ENCODE measurements at regions not wholly inside any gene's neighbourhood (a gene's known extent, or its start where the extent isn't known, plus 50 kb on each side); places are given as distances from the start of the nearest gene placed in this dataset.

DNA sequence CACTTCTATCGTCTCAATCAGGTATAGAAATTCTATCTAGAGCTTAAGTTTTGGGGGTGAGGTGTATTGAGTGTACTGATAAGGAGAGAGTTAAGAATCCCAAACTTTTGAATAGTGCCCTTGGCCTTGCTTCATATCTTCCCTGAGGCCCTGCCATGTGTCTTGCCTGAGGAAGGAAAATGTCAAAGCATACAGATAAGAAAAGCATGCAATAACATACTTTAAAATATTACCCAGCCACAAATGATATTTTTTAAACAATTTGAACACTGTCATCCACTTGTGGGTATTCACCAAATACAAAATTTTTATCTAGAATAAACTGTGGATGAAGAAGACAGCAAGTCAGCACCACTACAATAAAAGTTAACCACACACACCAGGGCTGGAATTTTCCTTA, 631.0 kb upstream of the ALCAM start:
- H4K5ac ChIP-seq (ENCODE audit: insufficient read length, low read depth, low read length): no peak overlapping the region
- H2BK20ac ChIP-seq (ENCODE audit: low read length): no peak overlapping the region
- H3K18ac ChIP-seq (ENCODE audit: extremely low read depth, low read length): no peak overlapping the region
- no peak overlapping the region for H3K56ac ChIP-seq (replicated peaks; ENCODE audit: insufficient read length, low read depth, low read length)
- H2BK12ac ChIP-seq (ENCODE audit: low read depth, low read length): no peak overlapping the region
- H3K79me2 ChIP-seq (ENCODE audit: control insufficient read depth in 1 of 2, insufficient read depth in 2 of 2, low read length in 2 of 2): no peaks in the 10 kb centered on the region
- WGBS, 2 experiments (ENCODE audit: extremely low coverage in 1 of 2, insufficient coverage in 1 of 2, insufficient read length in 1 of 2, insufficient replicate concordance in 2 of 2, low coverage in 1 of 2, low lambda C conversion rate in 2 of 2, missing lambda C conversion rate in 1 of 2): 89% methylated on average over 1 of the region's 1 CpG; no CpG with 5 or more reads in 1 of the 2 experiments
- no peak for FAIRE-seq
- H2AK5ac ChIP-seq (ENCODE audit: low read depth, low read length): no peak overlapping the region
- H3K36me3 ChIP-seq (ENCODE audit: control insufficient read depth in 2 of 4, insufficient read depth in 4 of 4, low read length in 3 of 4): no peaks in the 10 kb centered on the region
- no peak overlapping the region for H3K23ac ChIP-seq (ENCODE audit: insufficient read length)
- no peak for TF ChIP-seq POLR2A (IDR thresholded peaks at IDR 0.05; ENCODE audit: control extremely low read depth in 1 of 2, low read depth in 2 of 2, low read length in 2 of 2)
- TF ChIP-seq GABPA (IDR thresholded peaks at IDR 0.05; ENCODE audit: borderline replicate concordance, insufficient read depth, low read length): no peak
- no peak for TF ChIP-seq SP2 (IDR thresholded peaks at IDR 0.05; ENCODE audit: low read length)
- H3K4me2 ChIP-seq (ENCODE audit: insufficient read depth in 1 of 2, low read depth in 2 of 2, low read length in 2 of 2): no peak overlapping the region
- H3K14ac ChIP-seq (ENCODE audit: insufficient read length): no peak overlapping the region
- no peaks in the 10 kb centered on the region for H3K27me3 ChIP-seq (replicated peaks in 1 of 4; ENCODE audit: control insufficient read depth in 3 of 4, extremely low read depth in 1 of 4, insufficient read depth in 3 of 4, low read length in 3 of 4)
- no peak overlapping the region for H3K27ac ChIP-seq (ENCODE audit: low read depth, low read length)
- no peak overlapping the region for H2BK15ac ChIP-seq (ENCODE audit: low read length)
- no peak overlapping the region for H3K4ac ChIP-seq (replicated peaks; ENCODE audit: insufficient read length, low read depth, low read length)
- no peak overlapping the region for H2BK5ac ChIP-seq (ENCODE audit: low read depth, low read length)
- no peak overlapping the region for H4K91ac ChIP-seq (replicated peaks; ENCODE audit: insufficient read length, low read length)
- ChIA-PET CTCF (ENCODE audit: partially characterized antibody) (no interaction called here), POLR2A (ENCODE audit: partially characterized antibody) (no interaction called here)
- no peak overlapping the region for H2BK120ac ChIP-seq (replicated peaks; ENCODE audit: low read depth, low read length)
- H2AFZ ChIP-seq (ENCODE audit: low read length): no peak overlapping the region
- H3K4me3 ChIP-seq (ENCODE audit: extremely low read depth in 1 of 4, insufficient read depth in 2 of 4, low read depth in 3 of 4, low read length in 4 of 4): no peak overlapping the region
- no peak overlapping the region for H3K9ac ChIP-seq (replicated peaks in 1 of 4; ENCODE audit: extremely low read depth in 1 of 4, low read depth in 3 of 4, low read length in 3 of 4)
- H3K23me2 ChIP-seq (ENCODE audit: low read depth, low read length): no peaks in the 10 kb centered on the region
- no peak for DNase-seq (ENCODE audit: low read depth in 1 of 2, low spot score in 2 of 2)
- H3K79me1 ChIP-seq (ENCODE audit: low read depth, low read length): no peaks in the 10 kb centered on the region
- no peaks in the 10 kb centered on the region for H3K9me3 ChIP-seq (ENCODE audit: insufficient read depth in 2 of 2, low read depth in 1 of 2, low read length in 1 of 2)
- H4K20me1 ChIP-seq (replicated peaks in 1 of 2; ENCODE audit: control insufficient read depth in 1 of 2, insufficient read depth in 2 of 2, low read length in 2 of 2): no peaks in the 10 kb centered on the region
- H3K4me1 ChIP-seq (replicated peaks in 1 of 4; ENCODE audit: control insufficient read depth in 3 of 4, insufficient read depth in 4 of 4, low read length in 3 of 4): no peaks in the 10 kb centered on the region
- H4K8ac ChIP-seq (ENCODE audit: extremely low read depth, insufficient read depth, low read length): no peak overlapping the region
